Right ventricle myocardium inferior (tissue), 1 donor: ENCODE measurements at regions not wholly inside any gene's neighbourhood (a gene's known extent, or its start where the extent isn't known, plus 50 kb on each side); places are given as distances from the start of the nearest gene placed in this dataset.

Experiments used
- ATAC-seq: fragments of 200-7000 bp; cut with Tn5 transposase; one replicate; pipeline ENCODE4 v1.9.1; 2020; ENCODE audit warnings: mild to moderate bottlenecking, moderate library complexity
- DNase-seq: peaks from one replicate; pipeline ENCODE4 v3.0.0; 2021; ENCODE audit errors: missing footprints
- intact Hi-C: fragments of 100-400 bp; cut with DNase I; formaldehyde crosslinking; loops from one replicate; pipeline ENCODE4 v1.11.0; 2022
- donor health status: DM: no; HTN: yes; CAD: no; lungs with severe emphysema.

DNA sequence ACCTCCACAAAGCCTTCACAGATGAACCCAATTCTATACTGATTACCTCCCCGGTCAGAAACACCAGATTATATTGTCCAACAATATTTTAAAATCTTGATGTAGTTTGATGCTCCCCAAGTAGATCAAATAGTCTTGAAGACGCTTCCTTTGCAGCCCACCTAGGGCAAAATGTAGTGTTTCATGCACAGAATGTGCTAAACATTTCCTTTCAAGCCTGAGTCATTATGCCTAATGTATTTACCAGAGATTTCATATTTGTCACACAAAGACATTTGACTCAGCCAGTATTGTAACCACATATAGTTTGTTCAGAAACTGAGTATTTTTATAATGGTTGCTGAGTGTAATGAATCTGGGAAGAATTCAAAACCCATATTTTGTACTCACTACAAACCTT is 1396.8 kb downstream of the LRRC4C start:
- intact Hi-C loops, result no loop called here
- DNase-seq (no peak), ATAC-seq (no peak)

DNA sequence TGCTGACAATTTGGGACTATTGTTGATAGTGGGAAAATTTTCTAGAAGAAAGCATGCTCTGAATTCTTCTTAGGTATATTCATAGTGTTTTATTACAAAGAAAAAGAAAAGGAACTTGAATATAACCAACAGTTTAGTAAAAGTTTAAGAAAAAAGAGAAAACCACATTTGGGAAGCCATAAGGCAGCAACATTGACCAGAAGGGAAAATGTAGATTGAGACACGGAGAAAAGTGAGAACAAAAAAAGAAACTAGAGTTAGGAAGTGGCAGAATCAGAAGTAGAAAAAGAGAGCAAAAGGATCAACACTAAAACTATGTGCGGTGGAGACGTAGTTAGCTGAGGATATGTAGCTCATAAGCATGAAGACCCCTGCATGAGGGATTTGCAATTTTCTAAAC is 1398.2 kb downstream of the LRRC4C start:
- no peak for DNase-seq
- intact Hi-C loops, result no loop called here
- ATAC-seq, result no peak

DNA sequence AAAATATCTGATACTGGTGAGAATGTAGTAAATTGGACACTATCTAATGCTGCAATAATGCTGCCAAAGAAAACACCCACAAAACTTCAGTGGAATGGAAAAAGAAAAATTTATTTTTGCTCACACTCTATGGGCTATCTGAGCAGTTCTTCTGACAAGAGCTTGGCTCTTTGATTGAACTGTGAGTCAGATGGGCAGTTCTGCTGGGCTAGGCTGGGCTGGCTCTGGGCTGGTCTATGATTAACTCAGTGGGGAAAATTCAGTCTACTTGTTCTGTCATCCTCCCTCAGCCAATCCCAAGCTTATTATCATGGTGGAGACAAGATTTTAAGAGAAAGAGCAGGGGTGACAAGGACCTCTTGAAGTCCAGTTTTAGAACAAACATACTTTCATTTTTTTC is 1404.8 kb downstream of the LRRC4C start:
- DNase-seq, result no peak
- intact Hi-C loops, result no loop called here
- ATAC-seq, result no peak

DNA sequence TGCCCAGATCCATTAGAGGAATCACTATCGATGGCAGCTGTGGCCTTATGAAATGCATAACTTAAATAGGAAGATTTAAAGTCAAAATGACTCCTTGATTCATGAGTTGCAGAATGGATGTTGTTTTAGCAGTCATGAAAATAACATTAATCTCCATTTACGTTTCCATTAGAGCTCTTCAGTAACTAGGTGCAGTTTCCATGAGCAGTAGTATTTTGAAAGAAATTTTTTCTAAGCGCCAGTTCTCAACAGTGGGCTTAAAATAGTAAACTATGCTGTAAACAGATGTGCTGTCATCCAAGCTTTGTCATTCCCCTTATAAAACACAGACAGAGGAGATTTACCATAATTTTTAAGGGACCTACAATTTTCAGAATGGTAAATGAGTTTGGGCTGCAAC is 1414.1 kb downstream of the LRRC4C start:
- DNase-seq, result no peak
- ATAC-seq, result no peak
- intact Hi-C loops, result no loop called here

DNA sequence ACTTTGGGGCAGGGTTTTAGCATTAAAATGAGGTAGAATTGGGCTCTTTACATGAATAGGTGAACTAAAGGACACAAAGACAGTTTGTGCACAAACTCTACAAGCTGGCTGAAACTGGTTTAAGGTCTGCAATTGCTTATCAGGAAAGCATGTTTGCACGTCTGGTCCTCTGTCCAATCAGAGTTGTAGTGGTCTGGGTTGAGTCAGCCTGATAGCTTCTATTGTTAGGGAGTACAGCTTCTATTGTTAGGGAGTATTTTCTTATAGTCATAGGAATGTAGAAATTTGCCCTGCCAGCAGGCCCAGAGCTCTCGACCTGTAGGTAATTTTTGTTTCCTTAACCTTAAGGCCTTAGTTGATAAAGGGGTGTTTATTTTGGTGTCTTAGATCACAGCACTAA is 1422.4 kb downstream of the LRRC4C start:
- intact Hi-C loops, result no loop called here
- DNase-seq (no peak), ATAC-seq (no peak)

DNA sequence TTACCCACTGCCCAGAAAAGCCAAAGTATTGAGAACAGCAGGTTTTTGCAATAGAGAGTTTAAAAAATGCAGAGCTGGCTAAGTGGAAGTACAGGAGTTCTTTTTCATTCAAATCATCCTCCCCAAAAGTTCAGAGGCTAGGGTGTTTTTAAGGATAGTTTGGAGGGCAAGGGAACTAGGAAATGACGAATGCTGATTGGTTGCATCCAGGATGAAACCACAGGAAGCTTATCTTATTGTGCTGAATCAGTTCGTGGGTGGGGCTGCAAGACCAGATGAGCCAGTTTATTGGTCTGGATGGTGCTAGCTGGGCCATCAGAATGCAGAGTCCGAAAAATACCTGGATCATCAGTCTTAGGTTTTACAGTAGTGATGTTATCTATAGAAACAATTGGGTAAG is 1427.1 kb downstream of the LRRC4C start:
- DNase-seq, result no peak
- ATAC-seq, result no peak
- intact Hi-C loops, result no loop called here

DNA sequence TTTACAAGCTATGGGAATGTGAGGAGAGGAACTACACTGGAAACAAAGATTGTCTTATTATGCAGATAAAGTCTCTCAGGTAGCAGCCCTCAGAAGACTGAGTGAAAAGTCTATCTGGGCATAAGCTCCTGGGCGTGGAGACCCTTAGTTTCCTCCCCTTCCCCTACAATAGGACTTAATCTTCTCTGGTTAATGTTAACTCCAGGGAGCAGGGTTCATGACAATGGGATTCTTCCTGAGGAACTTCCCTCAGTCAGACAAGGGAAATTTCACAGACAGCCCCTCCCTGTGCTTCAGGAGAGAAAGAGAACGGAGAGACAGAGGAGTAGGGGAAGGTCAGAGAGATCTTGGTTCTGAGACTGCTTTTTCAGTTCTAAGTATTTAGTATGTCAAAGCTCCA is 1428.6 kb downstream of the LRRC4C start:
- ATAC-seq, result no peak
- intact Hi-C loops, result no loop called here
- DNase-seq, result no peak

DNA sequence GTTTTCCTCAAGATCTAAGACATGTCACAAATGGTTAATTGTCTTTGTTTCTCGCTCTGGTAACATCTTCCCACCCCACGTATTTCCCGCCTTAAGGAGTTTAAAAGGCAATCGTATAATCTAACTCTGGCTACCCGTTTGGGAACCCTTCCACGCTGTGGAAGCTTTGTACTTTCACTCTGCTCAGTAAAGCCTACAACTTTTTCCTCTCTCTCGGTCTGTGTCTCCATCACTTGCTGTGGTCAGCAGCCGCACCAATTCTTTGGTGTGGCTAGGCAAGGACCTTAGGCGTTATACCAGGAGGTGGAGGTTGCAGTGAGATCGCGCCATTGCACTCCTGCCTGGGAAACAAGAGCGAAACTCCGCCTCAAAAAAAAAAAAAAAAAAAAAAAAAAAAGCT is 1430.1 kb downstream of the LRRC4C start:
- ATAC-seq (no peak), DNase-seq (no peak)

DNA sequence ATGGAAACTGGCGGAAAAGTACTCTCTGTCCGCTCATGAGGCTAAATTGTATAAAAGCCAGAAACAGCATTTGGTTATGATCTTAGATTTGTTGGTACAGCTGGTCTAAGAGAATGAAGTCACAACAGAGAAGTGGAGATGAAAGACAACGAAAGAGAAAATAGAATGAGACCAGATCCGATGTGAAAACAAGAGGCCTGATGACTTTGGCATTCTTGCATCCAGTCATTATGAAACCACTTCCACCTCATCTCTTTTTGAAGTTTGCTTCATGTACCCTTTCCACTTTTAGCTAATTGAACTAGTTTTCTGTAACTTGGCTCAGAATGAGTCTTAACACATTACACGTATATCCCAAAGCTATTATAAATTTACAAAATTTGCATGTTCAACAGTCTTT is 1431.7 kb downstream of the LRRC4C start:
- no peak for ATAC-seq
- DNase-seq, result no peak
- intact Hi-C loops, result no loop called here

More for the DNA sequence above, 1430.1 kb downstream of the LRRC4C start:
- intact Hi-C loops, result no loop called here

DNA sequence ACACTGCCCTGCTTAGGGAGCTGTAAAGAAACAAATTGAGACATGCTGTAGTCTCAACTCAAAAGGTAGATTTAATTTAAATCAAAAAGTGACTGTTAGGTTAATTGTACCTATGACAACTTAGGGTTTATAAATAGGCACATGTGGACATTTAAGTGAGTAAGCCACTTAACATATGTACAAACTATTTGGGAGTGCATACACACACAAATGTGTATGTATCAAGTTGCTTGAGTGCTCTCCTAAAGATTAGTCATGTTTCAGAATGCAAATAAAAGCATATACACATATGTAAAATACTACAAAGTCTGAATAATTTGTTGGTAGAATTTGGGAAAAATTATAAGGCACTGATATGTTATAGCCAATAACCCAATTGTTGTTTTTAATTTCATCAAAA is 1435.7 kb downstream of the LRRC4C start:
- no peak for DNase-seq
- intact Hi-C loops, result no loop called here
- no peak for ATAC-seq

DNA sequence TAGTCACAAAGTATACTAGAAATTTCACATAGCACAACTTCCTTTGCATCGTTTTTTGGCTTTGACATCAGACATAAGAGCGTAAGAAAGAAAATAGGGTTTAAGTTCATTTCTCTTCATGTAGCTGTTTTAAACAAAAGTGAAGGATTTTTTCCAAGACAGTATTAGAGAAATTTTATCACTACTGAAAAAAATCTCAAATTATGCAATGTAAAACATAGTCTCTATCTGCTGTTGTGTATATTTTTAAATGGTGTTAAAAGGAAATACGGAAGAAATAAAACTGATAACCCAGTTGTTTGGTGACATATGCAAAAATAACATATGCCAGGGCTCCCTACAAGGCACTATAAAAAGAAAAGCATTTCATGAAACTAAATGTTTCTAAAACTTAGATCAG is 1449.4 kb downstream of the LRRC4C start:
- DNase-seq, result no peak
- ATAC-seq, result no peak
- intact Hi-C loops, result no loop called here

DNA sequence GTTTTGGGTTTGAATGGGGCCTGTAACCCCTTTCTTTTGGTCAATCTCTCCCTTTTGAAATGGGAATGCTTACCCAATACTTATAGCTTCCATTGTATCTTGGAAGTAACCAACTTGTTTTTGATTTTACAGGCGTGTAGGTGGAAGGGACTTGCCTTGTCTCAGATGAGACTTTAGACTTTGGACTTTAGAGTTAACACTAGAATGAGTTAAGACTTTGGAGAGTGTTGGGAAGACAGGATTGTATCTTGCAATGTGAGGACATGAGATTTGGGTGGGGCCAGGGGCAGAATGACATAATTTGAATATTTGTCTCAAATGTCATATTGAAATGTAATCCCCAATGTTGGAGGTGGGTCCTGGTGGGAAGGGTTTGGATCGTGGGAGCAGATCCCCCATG is 1466.9 kb downstream of the LRRC4C start:
- DNase-seq, result no peak
- ATAC-seq, result no peak
- intact Hi-C loops, result no loop called here

DNA sequence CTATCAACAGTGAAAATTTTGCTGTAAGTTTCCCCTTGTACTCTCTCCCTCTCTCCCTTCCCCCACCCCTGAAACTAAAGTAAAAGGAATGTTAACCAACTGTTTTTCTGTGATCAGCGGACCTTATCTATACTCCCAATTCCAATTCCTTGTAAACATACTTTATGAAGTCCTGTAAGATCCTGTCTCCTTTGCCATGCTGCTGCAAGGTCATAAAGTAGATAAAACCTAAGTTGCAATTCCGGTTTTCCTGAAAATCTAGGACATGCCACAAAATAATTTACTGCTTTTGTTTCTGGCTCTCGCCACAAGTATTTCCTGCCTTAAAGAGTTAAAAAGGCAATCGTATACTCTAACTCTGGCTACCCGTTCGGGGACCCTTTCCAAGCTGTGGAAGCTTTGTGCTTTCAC is 1469.0 kb downstream of the LRRC4C start:
- intact Hi-C loops, result no loop called here
- no peak for ATAC-seq
- DNase-seq, result no peak

DNA sequence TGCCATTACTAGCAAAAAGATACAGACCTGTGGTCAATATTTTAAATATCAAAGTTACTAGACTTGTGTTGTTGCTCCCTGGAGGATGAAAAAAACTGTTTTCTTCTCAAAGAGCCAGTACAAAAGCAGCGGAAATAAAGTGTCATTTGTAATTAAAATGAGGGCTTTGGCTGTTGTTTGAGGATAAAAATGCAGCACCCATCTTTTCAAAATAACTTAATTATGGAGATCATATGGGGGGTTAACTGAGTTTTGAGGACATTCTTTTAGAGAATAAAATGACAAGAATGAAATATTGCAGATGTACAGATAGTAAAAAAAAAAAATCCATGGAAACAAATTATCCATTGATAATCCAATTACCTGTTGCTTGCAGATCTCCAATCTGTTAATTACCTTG is 1484.4 kb downstream of the LRRC4C start:
- no peak for ATAC-seq
- intact Hi-C loops, result no loop called here

DNA sequence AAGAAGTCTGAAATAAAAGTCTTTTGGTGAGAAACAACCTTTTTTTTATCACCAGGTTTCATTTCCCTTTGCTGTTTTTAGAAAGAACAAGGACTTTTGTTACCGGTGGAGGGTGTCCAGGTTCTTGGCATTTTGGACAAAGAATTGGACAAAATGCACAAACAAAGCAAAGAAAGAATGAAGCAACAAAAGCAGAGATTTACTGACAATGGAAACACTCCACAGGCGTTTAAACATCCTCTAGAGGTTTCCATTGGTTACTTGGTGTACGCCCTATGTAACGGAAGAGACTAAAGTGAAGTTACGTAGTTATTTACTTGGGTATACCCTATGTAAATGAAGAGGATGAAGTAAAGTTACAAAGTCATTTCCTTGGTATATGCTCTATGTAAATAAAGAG is 1487.0 kb downstream of the LRRC4C start:
- intact Hi-C loops, result no loop called here
- ATAC-seq, result no peak
- no peak for DNase-seq

More for the DNA sequence above, 1484.4 kb downstream of the LRRC4C start:
- DNase-seq, result no peak

DNA sequence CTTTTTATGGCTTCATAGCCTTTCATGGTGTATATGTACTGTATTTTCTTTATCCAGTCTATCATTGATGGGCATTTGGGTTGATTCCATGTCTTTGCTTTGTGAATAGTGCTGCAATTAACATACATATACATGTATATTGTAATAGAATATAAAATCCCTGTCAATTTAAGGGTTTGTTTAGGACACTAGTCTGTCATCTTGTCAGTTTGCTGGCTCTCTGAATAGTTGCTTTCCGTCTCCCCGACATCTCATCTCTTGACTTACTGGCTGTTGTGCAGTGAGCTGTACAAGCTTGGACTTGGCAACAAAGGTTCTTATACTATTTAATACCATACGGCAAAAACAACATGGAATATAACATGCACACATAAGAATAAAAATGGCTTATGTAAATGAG is 1487.5 kb downstream of the LRRC4C start:
- DNase-seq (no peak), ATAC-seq (no peak)
- intact Hi-C loops, result no loop called here

DNA sequence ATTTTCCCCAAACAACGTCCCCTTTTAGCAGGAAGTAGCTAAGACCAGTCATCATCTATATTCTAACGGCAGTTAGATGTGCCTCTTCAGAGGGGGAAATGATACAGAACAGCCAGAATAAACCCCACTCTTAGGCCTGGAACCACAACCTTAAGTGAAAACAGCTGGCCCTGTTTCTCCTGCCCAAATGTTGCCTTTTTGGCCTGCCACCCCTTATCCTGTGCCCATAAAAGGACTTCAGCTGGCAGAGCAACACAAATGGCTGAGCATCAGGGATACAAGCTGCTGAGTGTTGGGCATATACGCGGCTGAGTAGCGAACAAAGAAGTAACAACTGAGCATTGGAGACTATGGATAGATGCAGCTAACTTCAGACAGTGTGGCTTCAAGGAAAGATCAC is 1491.4 kb downstream of the LRRC4C start:
- intact Hi-C loops, result no loop called here
- DNase-seq (no peak), ATAC-seq (no peak)

DNA sequence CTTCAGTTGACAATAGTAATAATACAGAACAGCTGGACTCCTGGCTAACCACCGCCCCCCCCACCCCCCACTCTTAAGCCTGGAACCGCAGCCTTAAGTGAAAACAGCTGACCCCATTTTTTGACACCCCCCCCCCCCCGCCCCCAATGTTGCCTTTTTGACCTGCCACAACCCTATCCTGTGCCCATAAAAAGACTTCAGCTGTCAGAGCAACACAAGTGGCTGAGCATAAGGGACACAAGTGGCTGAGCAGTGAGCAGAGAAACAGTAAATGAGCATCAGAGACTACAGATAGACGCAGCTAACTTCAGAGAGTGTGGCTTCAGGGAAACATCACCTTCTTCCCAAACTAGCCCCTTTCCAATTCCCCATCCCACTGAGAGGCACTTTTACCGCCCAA is 1493.8 kb downstream of the LRRC4C start:
- intact Hi-C loops, result no loop called here
- no peak for DNase-seq
- no peak for ATAC-seq

DNA sequence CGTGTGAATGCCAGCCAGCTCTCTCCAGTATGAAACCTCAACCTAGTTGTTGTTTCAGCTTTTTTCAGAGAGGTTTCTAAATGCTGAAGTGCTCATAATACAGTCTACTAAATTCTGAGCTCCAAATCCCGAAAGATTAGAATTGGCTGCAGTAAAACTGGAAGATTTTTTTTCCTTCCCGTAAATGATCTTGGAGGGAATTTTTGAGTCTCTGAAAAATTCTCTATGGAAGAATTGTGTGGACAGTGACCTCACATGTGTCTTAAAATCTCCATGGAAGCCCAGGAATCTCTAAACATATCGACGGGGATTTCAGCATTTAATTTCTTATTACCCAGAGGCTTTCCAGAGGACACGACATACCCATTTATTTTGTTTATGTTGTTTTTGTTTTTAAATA is 1499.2 kb downstream of the LRRC4C start:
- ATAC-seq (no peak), DNase-seq (no peak)
- intact Hi-C loops, result no loop called here

DNA sequence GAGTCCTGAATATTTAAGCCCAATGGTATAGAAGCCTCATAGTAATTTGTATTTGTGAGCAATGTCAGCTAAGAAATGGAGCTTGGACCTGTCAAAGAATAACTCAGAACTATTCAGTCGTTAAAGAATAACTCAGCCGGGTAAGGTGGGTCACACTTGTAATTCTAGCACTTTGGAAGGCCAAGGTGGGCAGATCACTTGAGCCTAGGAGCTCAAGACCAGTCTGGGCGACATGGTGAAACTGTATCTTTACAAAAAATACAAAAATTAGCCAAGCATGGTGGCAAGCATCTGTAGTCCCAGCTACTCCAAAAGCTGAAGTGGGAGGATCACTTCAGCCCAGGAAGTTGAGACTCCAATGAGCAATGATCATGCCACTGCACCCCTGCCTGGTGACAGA is 1526.5 kb downstream of the LRRC4C start:
- intact Hi-C loops, result no loop called here
- ATAC-seq (no peak), DNase-seq (no peak)

DNA sequence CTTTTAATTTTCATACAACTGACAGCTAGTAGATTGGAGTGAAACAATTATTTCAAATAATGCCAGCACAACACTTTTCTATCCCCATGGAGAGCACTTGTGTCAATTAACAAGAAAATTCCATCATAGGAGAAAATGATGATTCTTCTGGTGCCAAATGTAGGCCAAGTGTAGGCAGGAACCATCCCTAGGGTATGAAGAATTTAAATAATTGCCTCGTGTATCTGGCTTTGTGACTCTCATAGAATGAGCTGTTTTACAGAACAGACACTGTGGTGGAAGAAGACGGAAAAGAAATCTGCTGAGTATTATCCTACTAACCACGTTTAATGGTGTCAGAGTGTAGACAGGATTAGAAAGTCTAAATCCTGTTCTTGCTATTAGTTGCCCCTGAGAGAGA is 1542.2 kb downstream of the LRRC4C start:
- DNase-seq (no peak), ATAC-seq (no peak)
- intact Hi-C loops, result no loop called here

DNA sequence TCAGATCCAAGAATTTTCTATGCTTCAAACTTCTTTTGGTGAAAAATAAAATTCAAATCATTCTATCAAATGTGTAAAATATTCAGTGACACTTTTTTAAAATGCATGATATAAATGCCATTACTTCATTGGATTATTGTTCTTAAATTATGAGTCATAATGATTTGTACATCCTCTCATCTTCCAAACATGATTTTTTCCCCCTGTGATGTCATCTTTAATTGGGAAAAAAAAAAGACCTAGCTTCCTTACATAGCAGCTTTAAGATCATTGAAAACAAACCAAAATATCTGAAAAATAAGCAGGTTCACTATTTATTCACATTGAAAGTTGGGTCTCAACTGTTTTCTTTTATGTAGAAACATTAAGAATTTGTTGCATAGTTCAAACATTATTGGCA is 1549.4 kb downstream of the LRRC4C start:
- ATAC-seq (no peak), DNase-seq (no peak)
- intact Hi-C loops, result no loop called here
